Uterus (tissue), 2 donors: ENCODE measurements at regions not wholly inside any gene's neighbourhood (a gene's known extent, or its start where the extent isn't known, plus 50 kb on each side); places are given as distances from the start of the nearest gene placed in this dataset.

Experiments
- CTCF ChIP-seq, 4 experiments: fragments of 200-600 bp in 2 of 4; fragments of 450-650 bp in 2 of 4; sonication (generic) in 2 of 4; IDR thresholded peaks; one replicate each; pipeline ENCODE4 v1.5.1; 2016 to 2019; ENCODE audit warnings: antibody characterized with exemption in 4 of 4, mild to moderate bottlenecking in 2 of 4, moderate library complexity in 1 of 4
- POLR2A ChIP-seq, 2 donors: fragments of 450-650 bp; IDR thresholded peaks; one replicate each; pipeline ENCODE4 v1.6.1; 2016; ENCODE audit warnings: antibody characterized with exemption in 2 of 2, mild to moderate bottlenecking in 1 of 2, moderate library complexity in 1 of 2

- TF ChIP-seq POLR2A (IDR thresholded peaks at IDR 0.05), result no peak
- no peak for TF ChIP-seq CTCF (IDR thresholded peaks at IDR 0.05)
These were observed 57.1 kb upstream of the BTN3A2 start for GRCh38 chr6:26307850-26308249.
